ENCODE measurements at regions not wholly inside any gene's neighbourhood (a gene's known extent, or its start where the extent isn't known, plus 50 kb on each side); places are given as distances from the start of the nearest gene placed in this dataset.

- FAIRE-seq (no peak), ATAC-seq (no peak), DNase-seq (ENCODE audit: low spot score) (no peak)
- POLR2A ChIA-PET = no interaction called here
- TF ChIP-seq USF2 (IDR thresholded peaks at IDR 0.05; ENCODE audit: low read depth, low read length) = peak; percentile 34; the same call in 1 of the 2 replicates
- no peak for TF ChIP-seq USF2 (CRISPR knock-in tag; IDR thresholded peaks at IDR 0.05; ENCODE audit: borderline replicate concordance)
- no peak for TF ChIP-seq HOMEZ (CRISPR knock-in tag; IDR thresholded peaks at IDR 0.05; ENCODE audit: low read depth)
- TF ChIP-seq RAD51 (IDR thresholded peaks at IDR 0.05; ENCODE audit: borderline replicate concordance) = peak; percentile 13; the same call in 1 of the 2 replicates
- no peaks in the 10 kb centered on the region for H3K9me3 ChIP-seq (ENCODE audit: low read length)
- 42% methylated on average over 12 of the region's 12 CpGs for WGBS (ENCODE audit: low lambda C conversion rate)
- H3K9ac ChIP-seq (ENCODE audit: insufficient read depth, low read depth, low read length) = no peak overlapping the region
- H2AFZ ChIP-seq (ENCODE audit: low read length) = no peak overlapping the region
- no peak overlapping the region for H3K4me3 ChIP-seq (replicated peaks in 1 of 3; ENCODE audit: insufficient read depth in 1 of 3, low read depth in 2 of 3, low read length in 3 of 3)
- in situ Hi-C loops (cut with HindIII; ENCODE audit: extremely low pct_ligation_motif_present, low pct_unique_long_range_greater_than_20kb) (loop anchor here (10.0 kb wide), 2 partner anchors 261 to 891 kb away; no protein-coding TSS in a partner anchor), intact Hi-C loops (cut with micrococcal nuclease; ENCODE audit: unreplicated experiment) (no loop called here)
- H4K20me1 ChIP-seq (ENCODE audit: insufficient read depth, low read length) = no peaks in the 10 kb centered on the region
- H3K27me3 ChIP-seq (ENCODE audit: control insufficient read depth in 1 of 2, insufficient read depth in 2 of 2, low read length in 2 of 2) = peaks cover 5 to 35% of the 10 kb centered on the region in 2 experiments; a peak in 3 of 5 replicates
- H3K27ac ChIP-seq (ENCODE audit: extremely low read length, insufficient read depth, low read length) = no peak overlapping the region
- no peaks in the 10 kb centered on the region for H3K79me2 ChIP-seq (ENCODE audit: insufficient read depth, low read length)
- no peaks in the 10 kb centered on the region for H3K36me3 ChIP-seq (replicated peaks in 1 of 2; ENCODE audit: control insufficient read depth in 1 of 2, insufficient read depth in 2 of 2, low read length in 2 of 2)
- H3K4me2 ChIP-seq (ENCODE audit: low read depth, low read length) = no peak overlapping the region
- H3K4me1 ChIP-seq (ENCODE audit: insufficient read depth, low read length) = no peaks in the 10 kb centered on the region
- CTCF ChIA-PET (ENCODE audit: low intra/inter-chr PET ratio, low total read pairs) = no interaction called here
- BruUV-seq (replicated peaks) = no TSS peak
Measured at GRCh38 chr12:13273850-13274249, 77.3 kb downstream of the EMP1 start.

GRCh38 chr12:13273097-13273496, 76.6 kb downstream of the EMP1 start:
- Histone ChIP-seq H4K20me1 (ENCODE audit: insufficient read depth, low read length) (no peaks in the 10 kb centered on the region), H3K36me3 (replicated peaks in 1 of 2; ENCODE audit: control insufficient read depth in 1 of 2, insufficient read depth in 2 of 2, low read length in 2 of 2) (no peaks in the 10 kb centered on the region), H3K27me3 (ENCODE audit: control insufficient read depth in 1 of 2, insufficient read depth in 2 of 2, low read length in 2 of 2) (peaks cover 1 to 29% of the 10 kb centered on the region in 2 experiments; a peak in 3 of 5 replicates), H3K79me2 (ENCODE audit: insufficient read depth, low read length) (no peaks in the 10 kb centered on the region), H3K27ac (ENCODE audit: extremely low read length, insufficient read depth, low read length) (no peak overlapping the region), H3K9me3 (ENCODE audit: low read length) (no peaks in the 10 kb centered on the region), H3K9ac (ENCODE audit: insufficient read depth, low read depth, low read length) (no peak overlapping the region), H3K4me3 (replicated peaks in 1 of 3; ENCODE audit: insufficient read depth in 1 of 3, low read depth in 2 of 3, low read length in 3 of 3) (no peak overlapping the region), H3K4me2 (ENCODE audit: low read depth, low read length) (no peak overlapping the region), H2AFZ (ENCODE audit: low read length) (no peak overlapping the region), H3K4me1 (ENCODE audit: insufficient read depth, low read length) (no peaks in the 10 kb centered on the region)
- DNase-seq (ENCODE audit: low spot score) = no peak
- intact Hi-C loops (cut with micrococcal nuclease; ENCODE audit: unreplicated experiment) (no loop called here), in situ Hi-C loops (cut with HindIII; ENCODE audit: extremely low pct_ligation_motif_present, low pct_unique_long_range_greater_than_20kb) (loop anchor here (10.0 kb wide), 2 partner anchors 262 to 892 kb away; no protein-coding TSS in a partner anchor)
- no peak for FAIRE-seq
- WGBS (ENCODE audit: low lambda C conversion rate) = 3% methylated on average over 6 of the region's 6 CpGs
- ChIA-PET CTCF (ENCODE audit: low intra/inter-chr PET ratio, low total read pairs) (no interaction called here), POLR2A (no interaction called here)
- BruUV-seq (replicated peaks) = no TSS peak
- ATAC-seq = no peak
- TF ChIP-seq USF2 (IDR thresholded peaks at IDR 0.05; ENCODE audit: low read depth, low read length) = no peak
- no peak for TF ChIP-seq USF2 (CRISPR knock-in tag; IDR thresholded peaks at IDR 0.05; ENCODE audit: borderline replicate concordance)
- no peak for TF ChIP-seq GABPA (IDR thresholded peaks at IDR 0.05; ENCODE audit: low read depth, low read length)
- TF ChIP-seq GABPA (CRISPR knock-in tag; IDR thresholded peaks at IDR 0.05; ENCODE audit: low read depth) = no peak
- TF ChIP-seq ATF4 (CRISPR knock-in tag; IDR thresholded peaks at IDR 0.05) = no peak
- TF ChIP-seq ZNF335 (CRISPR knock-in tag; IDR thresholded peaks at IDR 0.05) = no peak
- TF ChIP-seq MLX (CRISPR knock-in tag; IDR thresholded peaks at IDR 0.05) = no peak
- TF ChIP-seq SKI (IDR thresholded peaks at IDR 0.05; ENCODE audit: partially characterized antibody) = no peak

All from HepG2 (cell line).